GM13976 (cell line): ENCODE measurements at regions not wholly inside any gene's neighbourhood (a gene's known extent, or its start where the extent isn't known, plus 50 kb on each side); places are given as distances from the start of the nearest gene placed in this dataset.

Source experiments
- DNase-seq: peaks from one replicate; pipeline ENCODE4 v3.0.0; 2012; ENCODE audit warnings: low spot score
- in situ Hi-C: fragments of 300-500 bp; cut with MboI; formaldehyde crosslinking; loops from one replicate; pipeline ENCODE4 v1.12.0; 2022; ENCODE audit warnings: low sequenced_read_pairs, mixed read lengths, inconsistent platforms; ENCODE audit not compliant: unreplicated experiment
- TF ChIP-seq, protein P1 (sequence below): IDR thresholded peaks from 2 replicates; pipeline ENCODE4 v1.5.1; 2012; ENCODE audit warnings: borderline replicate concordance, mild to moderate bottlenecking; ENCODE audit not compliant: insufficient read depth; ENCODE audit errors: extremely low read depth, missing control alignments, control extremely low read depth

DNA sequence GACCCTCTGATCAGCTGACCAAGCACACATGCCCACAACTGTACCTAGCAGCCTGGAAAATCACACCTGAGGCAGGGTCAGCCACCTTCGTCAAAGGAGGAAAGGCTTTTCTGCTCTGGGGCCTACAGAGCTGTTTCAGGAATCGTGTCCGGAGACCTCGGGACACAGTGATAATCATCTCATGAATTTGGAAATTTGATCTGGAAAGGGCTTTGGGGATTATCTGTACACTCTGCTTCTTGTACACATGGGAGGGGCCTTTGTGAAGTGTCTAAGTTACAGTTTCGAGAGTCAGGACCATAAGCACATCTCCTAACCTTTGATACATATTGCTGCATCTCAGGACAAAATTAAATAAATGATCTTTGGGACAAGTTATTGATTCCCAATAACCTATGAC is 1421.2 kb upstream of the TENM4 start:
- no peak for DNase-seq
- TF ChIP-seq, protein P1, sequence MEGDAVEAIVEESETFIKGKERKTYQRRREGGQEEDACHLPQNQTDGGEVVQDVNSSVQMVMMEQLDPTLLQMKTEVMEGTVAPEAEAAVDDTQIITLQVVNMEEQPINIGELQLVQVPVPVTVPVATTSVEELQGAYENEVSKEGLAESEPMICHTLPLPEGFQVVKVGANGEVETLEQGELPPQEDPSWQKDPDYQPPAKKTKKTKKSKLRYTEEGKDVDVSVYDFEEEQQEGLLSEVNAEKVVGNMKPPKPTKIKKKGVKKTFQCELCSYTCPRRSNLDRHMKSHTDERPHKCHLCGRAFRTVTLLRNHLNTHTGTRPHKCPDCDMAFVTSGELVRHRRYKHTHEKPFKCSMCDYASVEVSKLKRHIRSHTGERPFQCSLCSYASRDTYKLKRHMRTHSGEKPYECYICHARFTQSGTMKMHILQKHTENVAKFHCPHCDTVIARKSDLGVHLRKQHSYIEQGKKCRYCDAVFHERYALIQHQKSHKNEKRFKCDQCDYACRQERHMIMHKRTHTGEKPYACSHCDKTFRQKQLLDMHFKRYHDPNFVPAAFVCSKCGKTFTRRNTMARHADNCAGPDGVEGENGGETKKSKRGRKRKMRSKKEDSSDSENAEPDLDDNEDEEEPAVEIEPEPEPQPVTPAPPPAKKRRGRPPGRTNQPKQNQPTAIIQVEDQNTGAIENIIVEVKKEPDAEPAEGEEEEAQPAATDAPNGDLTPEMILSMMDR = no peak
- in situ Hi-C loops = no loop called here

- TF ChIP-seq, protein P1 = no peak
- no peak for DNase-seq
- in situ Hi-C loops = no loop called here
These were observed 1420.4 kb upstream of the TENM4 start for GRCh38 chr11:80861193-80861592.

- TF ChIP-seq, protein P1 = no peak
- no peak for DNase-seq
- in situ Hi-C loops = no loop called here
These were observed 1419.8 kb upstream of the TENM4 start for GRCh38 chr11:80860632-80861031.

- no peak for DNase-seq
- in situ Hi-C loops = no loop called here
- TF ChIP-seq, protein P1 = no peak
These were observed 1415.2 kb upstream of the TENM4 start for GRCh38 chr11:80856066-80856465.

DNA sequence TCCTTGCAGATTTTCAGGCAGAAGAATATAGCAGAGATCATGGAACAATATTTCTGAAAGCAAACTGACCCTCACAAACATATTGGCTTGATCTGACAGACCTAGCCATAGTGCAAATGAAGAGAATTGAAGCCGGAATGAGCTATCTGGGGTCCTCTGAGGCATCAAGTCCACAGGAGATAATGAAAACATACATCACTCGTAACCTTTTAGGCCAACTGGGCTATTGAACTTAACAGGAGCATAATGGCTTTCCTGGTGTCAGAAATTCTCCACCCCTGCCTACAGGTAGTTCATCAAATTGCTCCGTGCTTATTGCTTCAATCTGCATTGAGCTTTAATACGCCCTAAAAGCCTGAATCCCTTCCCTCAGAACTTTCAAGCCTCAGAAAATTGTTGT is 1414.6 kb upstream of the TENM4 start:
- in situ Hi-C loops = no loop called here
- TF ChIP-seq, protein P1 = no peak
- DNase-seq = no peak

DNA sequence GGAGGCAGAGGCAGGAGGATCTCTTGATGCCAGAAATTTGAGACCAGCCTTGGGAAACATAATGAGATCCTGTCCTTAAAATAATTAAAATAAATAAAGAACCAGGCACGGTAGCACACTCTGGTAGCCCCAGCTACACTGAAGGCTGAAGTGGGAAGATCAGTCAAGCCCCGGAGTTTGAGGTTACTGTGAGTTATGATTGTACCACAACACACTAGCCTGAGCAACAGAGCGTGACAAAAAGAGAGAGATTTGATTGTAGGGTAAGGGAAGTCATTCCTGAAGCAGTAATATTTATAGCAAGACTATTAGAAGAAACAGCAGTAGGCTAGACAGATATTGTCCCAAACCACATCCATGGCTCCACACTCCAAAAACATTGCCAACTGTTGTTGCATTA is 1408.4 kb upstream of the TENM4 start:
- in situ Hi-C loops = no loop called here
- TF ChIP-seq, protein P1 = no peak
- no peak for DNase-seq

GRCh38 chr11:80846979-80847378 is 1406.1 kb upstream of the TENM4 start:
- peak; percentile 20 for DNase-seq
- TF ChIP-seq, protein P1 = no peak
- in situ Hi-C loops = no loop called here
